CD14-positive monocyte (primary cell): ENCODE measurements at regions not wholly inside any gene's neighbourhood (a gene's known extent, or its start where the extent isn't known, plus 50 kb on each side); places are given as distances from the start of the nearest gene placed in this dataset.
A peak's percentile ranks its signal among the peaks of the same experiment; 100 is the strongest.

Experiments
- DNase-seq, 3 donors: peaks; one replicate each; pipeline ENCODE4 v3.0.0-alpha.2; 2011 to 2022
- H2AFZ ChIP-seq: 2 replicates; pipeline ENCODE4 v1.6.0; 2012; ENCODE audit warnings: mild to moderate bottlenecking, low read depth, low read length, inconsistent platforms; ENCODE audit not compliant: insufficient read depth, poor library complexity, severe bottlenecking
- H3K27ac ChIP-seq, 2 donors: 1 replicate in 1 of 2; 2 replicates in 1 of 2; pipeline ENCODE4 v1.5.1; 2012 to 2013; ENCODE audit warnings: low read length in 2 of 2, control low read depth in 1 of 2, inconsistent platforms in 1 of 2, low read depth in 1 of 2, mild to moderate bottlenecking in 1 of 2
- H3K27me3 ChIP-seq, 2 donors: one replicate each; pipeline versions ENCODE4 v1.6.0 to v1.6.1; 2011 to 2013; ENCODE audit warnings: low read length in 2 of 2; ENCODE audit not compliant: control insufficient read depth in 2 of 2, insufficient read depth in 2 of 2
- H3K36me3 ChIP-seq, 2 donors: replicated peaks in 1 of 2; 1 replicate in 1 of 2; 2 replicates in 1 of 2; pipeline versions ENCODE4 v1.5.1 to v1.6.1; 2012 to 2013; ENCODE audit warnings: low read length in 2 of 2, control low read depth in 1 of 2, inconsistent platforms in 1 of 2, mild to moderate bottlenecking in 1 of 2; ENCODE audit not compliant: insufficient read depth in 2 of 2, control insufficient read depth in 1 of 2
- H3K4me1 ChIP-seq, 2 donors: 1 replicate in 1 of 2; 2 replicates in 1 of 2; pipeline versions ENCODE4 v1.5.1 to v1.6.1; 2012 to 2013; ENCODE audit warnings: low read length in 2 of 2, control low read depth in 1 of 2, inconsistent platforms in 1 of 2, mild to moderate bottlenecking in 1 of 2, moderate library complexity in 1 of 2; ENCODE audit not compliant: insufficient read depth in 2 of 2, control insufficient read depth in 1 of 2
- H3K4me2 ChIP-seq: replicated peaks from 2 replicates; pipeline ENCODE3; 2012; ENCODE audit warnings: low read length, moderate library complexity, mild to moderate bottlenecking; ENCODE audit not compliant: poor library complexity, severe bottlenecking; ENCODE audit errors: extremely low read depth
- H3K4me3 ChIP-seq, 3 experiments: fragments of 200-600 bp in 1 of 3; sonication (generic) in 1 of 3; replicated peaks in 1 of 3; 1 replicate in 2 of 3; 2 replicates in 1 of 3; pipeline ENCODE4 v1.5.1; 2011 to 2013; ENCODE audit warnings: low read length in 3 of 3, mild to moderate bottlenecking in 3 of 3, control low read depth in 2 of 3, low read depth in 2 of 3, inconsistent platforms in 1 of 3, moderate library complexity in 1 of 3
- H3K79me2 ChIP-seq: 2 replicates; pipeline ENCODE4 v1.6.0; 2012; ENCODE audit warnings: mild to moderate bottlenecking, control low read depth, inconsistent platforms, low read length, moderate library complexity; ENCODE audit not compliant: insufficient read depth
- H3K9ac ChIP-seq: 2 replicates; pipeline ENCODE4 v1.6.0; 2017; ENCODE audit warnings: low read length, mild to moderate bottlenecking; ENCODE audit not compliant: insufficient read depth, poor library complexity, severe bottlenecking
- H3K9me3 ChIP-seq, 2 donors: replicated peaks in 1 of 2; 1 replicate in 1 of 2; 2 replicates in 1 of 2; pipeline versions ENCODE4 v1.5.1 to v1.6.1; 2012 to 2013; ENCODE audit warnings: low read length in 2 of 2, control low read depth in 1 of 2; ENCODE audit not compliant: control insufficient read depth in 1 of 2, insufficient read depth in 1 of 2
- H4K20me1 ChIP-seq: 2 replicates; pipeline ENCODE4 v1.6.0; 2012; ENCODE audit warnings: mild to moderate bottlenecking, low read length, control low read depth, moderate library complexity; ENCODE audit not compliant: insufficient read depth
- H3K27ac Mint-ChIP-seq, 7 donors: one replicate each; pipeline ENCODE4 v1.8.0; 2020; ENCODE audit warnings: mild to moderate bottlenecking in 7 of 7, mixed read lengths in 7 of 7, moderate library complexity in 6 of 7, inconsistent platforms in 2 of 7
- H3K27me3 Mint-ChIP-seq, 3 donors: one replicate each; pipeline ENCODE4 v1.8.0; 2021 to 2022; ENCODE audit warnings: low read depth in 3 of 3, mild to moderate bottlenecking in 3 of 3, mixed read lengths in 3 of 3, moderate library complexity in 3 of 3, inconsistent platforms in 1 of 3
- H3K36me3 Mint-ChIP-seq, 2 donors: one replicate each; pipeline ENCODE4 v1.8.0; 2020; ENCODE audit warnings: mixed read lengths in 2 of 2, inconsistent platforms in 1 of 2, mild to moderate bottlenecking in 1 of 2
- H3K4me1 Mint-ChIP-seq: one replicate; pipeline ENCODE4 v1.8.0; 2020; ENCODE audit warnings: mild to moderate bottlenecking, mixed read lengths
- H3K4me3 Mint-ChIP-seq, 2 donors: one replicate each; pipeline ENCODE4 v1.8.0; 2020; ENCODE audit warnings: mild to moderate bottlenecking in 2 of 2, mixed read lengths in 2 of 2, moderate library complexity in 1 of 2
- H3K9me3 Mint-ChIP-seq, 7 donors: one replicate each; pipeline ENCODE4 v1.8.0; 2020 to 2022; ENCODE audit warnings: mixed read lengths in 7 of 7, mild to moderate bottlenecking in 6 of 7, moderate library complexity in 6 of 7, inconsistent platforms in 2 of 7
- CTCF ChIP-seq: fragments of 200-600 bp; IDR thresholded peaks from one replicate; pipeline ENCODE4 v1.8.0; 2022; ENCODE audit warnings: antibody characterized with exemption, mild to moderate bottlenecking
- WGBS: methylation state at CpG from one replicate; pipeline ENCODE4 v1.1.5; 2013; ENCODE audit warnings: missing lambda C conversion rate; ENCODE audit not compliant: insufficient coverage; 5-methylcytosine and 5-hydroxymethylcytosine counted together
- intact Hi-C, 2 donors: fragments of 100-400 bp; cut with micrococcal nuclease; formaldehyde crosslinking; loops; one replicate each; pipeline versions ENCODE4 v1.15.0 to v1.15.1; 2023

- intact Hi-C loops, result no loop called here
- H3K9me3 Mint-ChIP-seq, result peaks cover 2 to 13% (median 6%) of the 10 kb centered on the region in 7 donors
- no peaks in the 10 kb centered on the region for H4K20me1 ChIP-seq
- no peak for TF ChIP-seq CTCF
- H3K4me3 Mint-ChIP-seq, result peak overlapping the region in 1 of 2 donors; percentile 39
- H3K27ac ChIP-seq, result no peak overlapping the region
- peaks cover 18 to 35% (median 29%) of the 10 kb centered on the region in 3 donors for H3K27me3 Mint-ChIP-seq
- peak overlapping the region; percentile 50 for H3K4me2 ChIP-seq
- H3K4me1 Mint-ChIP-seq, result peaks cover 29% of the 10 kb centered on the region
- no peak overlapping the region for H3K9ac ChIP-seq
- no peaks in the 10 kb centered on the region for H3K79me2 ChIP-seq
- peak overlapping the region in 1 of 3 experiments; percentile 48 for H3K4me3 ChIP-seq
- peak in 2 of 3 donors; percentile 5 to 10 for DNase-seq
- no peak overlapping the region for H3K27ac Mint-ChIP-seq
- H3K36me3 Mint-ChIP-seq, result no peaks in the 10 kb centered on the region
- WGBS, result no CpG with 5 or more reads among the region's 1 CpG
- peaks cover 0 to 3% of the 10 kb centered on the region in 2 donors for H3K9me3 ChIP-seq
- peaks cover 18 to 28% of the 10 kb centered on the region in 2 donors for H3K4me1 ChIP-seq
- H3K36me3 ChIP-seq, result no peaks in the 10 kb centered on the region
- peaks cover 24 to 31% of the 10 kb centered on the region in 2 donors for H3K27me3 ChIP-seq
- no peak overlapping the region for H2AFZ ChIP-seq
Observed at GRCh38 chr10:93150289-93150688, 76.6 kb downstream of the CYP26A1 start.

- no peak for TF ChIP-seq CTCF
- intact Hi-C loops, result no loop called here
- Histone ChIP-seq H2AFZ (no peak overlapping the region), H3K79me2 (no peaks in the 10 kb centered on the region), H4K20me1 (no peaks in the 10 kb centered on the region), H3K4me2 (peak overlapping the region; percentile 50), H3K9ac (no peak overlapping the region), H3K36me3 (no peaks in the 10 kb centered on the region), H3K9me3 (peaks cover 0 to 3% of the 10 kb centered on the region in 2 donors), H3K27ac (no peak overlapping the region), H3K4me1 (peaks cover 21 to 36% of the 10 kb centered on the region in 2 donors), H3K27me3 (peaks cover 23 to 27% of the 10 kb centered on the region in 2 donors), H3K4me3 (peak overlapping the region in 1 of 3 experiments; percentile 48)
- DNase-seq, result no peak
- Mint-ChIP-seq H3K27me3 (peaks cover 18 to 31% (median 26%) of the 10 kb centered on the region in 3 donors), H3K27ac (no peak overlapping the region), H3K4me1 (peaks cover 37% of the 10 kb centered on the region), H3K9me3 (peaks cover 5 to 16% (median 10%) of the 10 kb centered on the region in 7 donors), H3K4me3 (no peak overlapping the region), H3K36me3 (no peaks in the 10 kb centered on the region)
- WGBS, result 72% methylated on average over 8 of the region's 8 CpGs
Observed at GRCh38 chr10:93150990-93151547, 77.4 kb downstream of the CYP26A1 start.
